ENCODE measurements at regions not wholly inside any gene's neighbourhood (a gene's known extent, or its start where the extent isn't known, plus 50 kb on each side); places are given as distances from the start of the nearest gene placed in this dataset.

- no peak for DNase-seq (ENCODE audit: extremely low read depth, low read depth)
- no peak for TF ChIP-seq CTCF (IDR thresholded peaks at IDR 0.05; ENCODE audit: low read depth, low read length, missing control alignments)
- H3K4me3 ChIP-seq (replicated peaks; ENCODE audit: low read depth, low read length), result no peak overlapping the region
Observed at GRCh38 chr6:126784161-126784790, 334.2 kb upstream of the RSPO3 start.

GRCh38 chr6:126786262-126786661 lies 332.2 kb upstream of the RSPO3 start:
- TF ChIP-seq CTCF (IDR thresholded peaks at IDR 0.05; ENCODE audit: low read depth, low read length, missing control alignments), result no peak
- no peak overlapping the region for H3K4me3 ChIP-seq (replicated peaks; ENCODE audit: low read depth, low read length)
- DNase-seq (ENCODE audit: extremely low read depth, low read depth), result peak; percentile 5

GRCh38 chr6:126787635-126788034 lies 330.8 kb upstream of the RSPO3 start:
- no peak for DNase-seq (ENCODE audit: extremely low read depth, low read depth)
- no peak overlapping the region for H3K4me3 ChIP-seq (replicated peaks; ENCODE audit: low read depth, low read length)
- no peak for TF ChIP-seq CTCF (IDR thresholded peaks at IDR 0.05; ENCODE audit: low read depth, low read length, missing control alignments)

GRCh38 chr6:126788861-126789365 lies 329.6 kb upstream of the RSPO3 start:
- H3K4me3 ChIP-seq (replicated peaks; ENCODE audit: low read depth, low read length), result no peak overlapping the region
- DNase-seq (ENCODE audit: extremely low read depth, low read depth), result no peak
- no peak for TF ChIP-seq CTCF (IDR thresholded peaks at IDR 0.05; ENCODE audit: low read depth, low read length, missing control alignments)

GRCh38 chr6:126792340-126793085 lies 326.0 kb upstream of the RSPO3 start:
- DNase-seq (ENCODE audit: extremely low read depth, low read depth), result no peak
- H3K4me3 ChIP-seq (replicated peaks; ENCODE audit: low read depth, low read length), result no peak overlapping the region
- TF ChIP-seq CTCF (IDR thresholded peaks at IDR 0.05; ENCODE audit: low read depth, low read length, missing control alignments), result no peak

GRCh38 chr6:126795161-126795560 lies 323.3 kb upstream of the RSPO3 start:
- no peak overlapping the region for H3K4me3 ChIP-seq (replicated peaks; ENCODE audit: low read depth, low read length)
- no peak for DNase-seq (ENCODE audit: extremely low read depth, low read depth)
- no peak for TF ChIP-seq CTCF (IDR thresholded peaks at IDR 0.05; ENCODE audit: low read depth, low read length, missing control alignments)
